Fibroblast of lung (primary cell): ENCODE measurements at regions not wholly inside any gene's neighbourhood (a gene's known extent, or its start where the extent isn't known, plus 50 kb on each side); places are given as distances from the start of the nearest gene placed in this dataset.

Source experiments
- DNase-seq, 2 donors: peaks; one replicate each; pipeline versions ENCODE4 v3.0.0 to v3.0.0-alpha.2; 2010; ENCODE audit warnings: low read depth in 2 of 2
- H2AFZ ChIP-seq: 2 replicates; pipeline ENCODE4 v1.5.1; 2012; ENCODE audit warnings: low read length, control low read depth, inconsistent platforms
- H3K27ac ChIP-seq: 2 replicates; pipeline ENCODE4 v1.5.1; 2011; ENCODE audit warnings: low read length, control low read depth; ENCODE audit not compliant: insufficient read depth
- H3K27me3 ChIP-seq: 2 replicates; pipeline ENCODE4 v1.5.1; 2011; ENCODE audit warnings: mild to moderate bottlenecking, low read length; ENCODE audit not compliant: control insufficient read depth, insufficient read depth
- H3K36me3 ChIP-seq: 2 replicates; pipeline ENCODE4 v1.5.1; 2011; ENCODE audit warnings: low read length; ENCODE audit not compliant: control insufficient read depth, insufficient read depth
- H3K4me1 ChIP-seq: 2 replicates; pipeline ENCODE4 v1.5.1; 2011; ENCODE audit warnings: low read length; ENCODE audit not compliant: control insufficient read depth, insufficient read depth; ENCODE audit errors: extremely low read depth
- H3K4me2 ChIP-seq: 2 replicates; pipeline ENCODE4 v1.5.1; 2011; ENCODE audit warnings: low read length, control low read depth; ENCODE audit not compliant: insufficient read depth; ENCODE audit errors: extremely low read depth
- H3K4me3 ChIP-seq, 4 experiments: fragments of 200-600 bp in 1 of 4; sonication (generic) in 1 of 4; replicated peaks in 1 of 4; 2 replicates each; pipeline ENCODE4 v1.5.1; 2011 to 2016; ENCODE audit warnings: low read length in 4 of 4, low read depth in 3 of 4, mild to moderate bottlenecking in 3 of 4, control low read depth in 2 of 4, inconsistent platforms in 1 of 4, mixed read lengths in 1 of 4; ENCODE audit not compliant: insufficient read depth in 1 of 4; ENCODE audit errors: control extremely low read depth in 1 of 4
- H3K79me2 ChIP-seq: 2 replicates; pipeline ENCODE4 v1.5.1; 2012; ENCODE audit warnings: mild to moderate bottlenecking, low read length, inconsistent platforms; ENCODE audit not compliant: control insufficient read depth, insufficient read depth
- H3K9ac ChIP-seq: 2 replicates; pipeline ENCODE4 v1.5.1; 2011; ENCODE audit warnings: mild to moderate bottlenecking, low read length, control low read depth; ENCODE audit not compliant: insufficient read depth
- H3K9me3 ChIP-seq: 2 replicates; pipeline ENCODE4 v1.5.1; 2012; ENCODE audit warnings: low read depth, low read length; ENCODE audit not compliant: control insufficient read depth, insufficient read depth
- H4K20me1 ChIP-seq: 2 replicates; pipeline ENCODE4 v1.5.1; 2011; ENCODE audit warnings: low read length; ENCODE audit not compliant: control insufficient read depth, insufficient read depth; ENCODE audit errors: extremely low read depth
- EZH2 ChIP-seq: IDR thresholded peaks from 2 replicates; pipeline ENCODE4 v1.5.1; 2012; ENCODE audit warnings: low read length, control low read depth, mild to moderate bottlenecking; ENCODE audit errors: missing control alignments
- TF ChIP-seq, protein P1 (sequence below), 2 donors: IDR thresholded peaks in 1 of 2; conservative IDR thresholded peaks in 1 of 2; 1 replicate in 1 of 2; 2 replicates in 1 of 2; pipeline ENCODE4 v1.5.1; 2011 to 2012; ENCODE audit warnings: low read length in 2 of 2, control low read depth in 1 of 2, inconsistent platforms in 1 of 2, low read depth in 1 of 2, mild to moderate bottlenecking in 1 of 2

DNA sequence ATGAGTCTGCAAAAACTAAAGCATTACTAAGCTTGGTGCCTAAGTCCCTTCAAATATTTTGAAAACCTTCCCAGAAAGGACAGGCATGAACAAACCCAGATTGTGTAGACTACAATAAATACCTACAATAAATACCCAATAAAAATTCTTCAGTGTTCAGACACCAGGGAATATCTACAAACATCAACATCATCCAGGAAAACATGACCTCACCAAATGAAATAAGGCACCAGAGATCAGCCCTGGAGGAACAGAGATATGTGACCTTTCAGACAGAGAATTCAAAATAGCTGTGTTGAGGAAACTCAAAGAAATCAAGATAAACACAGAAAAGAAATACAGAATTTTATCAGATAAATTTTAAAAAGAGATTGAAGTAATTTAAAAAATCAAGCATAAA lies 57.8 kb upstream of the NLRP2B start:
- Histone ChIP-seq H4K20me1 (no peaks in the 10 kb centered on the region), H3K36me3 (no peaks in the 10 kb centered on the region), H3K27me3 (no peaks in the 10 kb centered on the region), H3K4me1 (no peaks in the 10 kb centered on the region), H3K27ac (no peak overlapping the region), H3K4me3 (no peak overlapping the region), H2AFZ (no peak overlapping the region), H3K9ac (no peak overlapping the region), H3K4me2 (no peak overlapping the region), H3K9me3 (no peaks in the 10 kb centered on the region), H3K79me2 (no peaks in the 10 kb centered on the region)
- no peak for TF ChIP-seq EZH2
- TF ChIP-seq, protein P1, sequence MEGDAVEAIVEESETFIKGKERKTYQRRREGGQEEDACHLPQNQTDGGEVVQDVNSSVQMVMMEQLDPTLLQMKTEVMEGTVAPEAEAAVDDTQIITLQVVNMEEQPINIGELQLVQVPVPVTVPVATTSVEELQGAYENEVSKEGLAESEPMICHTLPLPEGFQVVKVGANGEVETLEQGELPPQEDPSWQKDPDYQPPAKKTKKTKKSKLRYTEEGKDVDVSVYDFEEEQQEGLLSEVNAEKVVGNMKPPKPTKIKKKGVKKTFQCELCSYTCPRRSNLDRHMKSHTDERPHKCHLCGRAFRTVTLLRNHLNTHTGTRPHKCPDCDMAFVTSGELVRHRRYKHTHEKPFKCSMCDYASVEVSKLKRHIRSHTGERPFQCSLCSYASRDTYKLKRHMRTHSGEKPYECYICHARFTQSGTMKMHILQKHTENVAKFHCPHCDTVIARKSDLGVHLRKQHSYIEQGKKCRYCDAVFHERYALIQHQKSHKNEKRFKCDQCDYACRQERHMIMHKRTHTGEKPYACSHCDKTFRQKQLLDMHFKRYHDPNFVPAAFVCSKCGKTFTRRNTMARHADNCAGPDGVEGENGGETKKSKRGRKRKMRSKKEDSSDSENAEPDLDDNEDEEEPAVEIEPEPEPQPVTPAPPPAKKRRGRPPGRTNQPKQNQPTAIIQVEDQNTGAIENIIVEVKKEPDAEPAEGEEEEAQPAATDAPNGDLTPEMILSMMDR (conservative IDR thresholded peaks at IDR 0.05 in 1 of 2, IDR thresholded peaks at IDR 0.05 in 1 of 2; ENCODE audit: low read depth in 1 of 2, low read length in 2 of 2), result no peak
- DNase-seq, result no peak
